HCT116 (cell line): ENCODE measurements at regions not wholly inside any gene's neighbourhood (a gene's known extent, or its start where the extent isn't known, plus 50 kb on each side); places are given as distances from the start of the nearest gene placed in this dataset.

Source experiments
- ATAC-seq: fragments of 200-7000 bp; cut with Tn5 transposase; 2 replicates; pipeline ENCODE4 v1.9.1; 2020; ENCODE audit warnings: mild to moderate bottlenecking, moderate library complexity
- BruUV-seq: library from RNA; stranded (reverse); fragments of 400-500 nt; replicated peaks from 2 replicates; lab custom pipeline; 2021; lab: Mats Ljungman, UMichigan
- CTCF ChIA-PET: fragments of 300-600 bp; sonication (Branson Sonifier 250); formaldehyde crosslinking; loops from one replicate; lab custom pipeline; 2021; ENCODE audit warnings: antibody characterized with exemption; lab: Charles Lee
- POLR2A ChIA-PET: fragments of 300-600, 350-600 bp; sonication (Branson Sonifier 250); formaldehyde crosslinking; loops from one replicate; lab custom pipeline; 2021; ENCODE audit warnings: antibody characterized with exemption; lab: Charles Lee
- RAD21 ChIA-PET, 2 experiments: fragments of 300-600 bp; sonication (Branson Sonifier 250); formaldehyde crosslinking; loops; one replicate each; lab custom pipeline; 2023; ENCODE audit warnings: low total read pairs in 2 of 2; ENCODE audit not compliant: uncharacterized antibody in 2 of 2, unreplicated experiment in 2 of 2, low non-redundant PET in 1 of 2; lab: Charles Lee
- DNase-seq: peaks from one replicate; pipeline ENCODE4 v3.0.0-alpha.2; 2010; ENCODE audit warnings: low read depth, low spot score
- H2AFZ ChIP-seq: fragments of 200-600 bp; shearing (Covaris generic), sonication (generic); 2 replicates; pipeline ENCODE4 v1.6.1; 2017; ENCODE audit warnings: low read depth, mixed run types, mixed read lengths, antibody characterized with exemption, low read length; ENCODE audit not compliant: poor library complexity, severe bottlenecking
- H3K27ac ChIP-seq: 2 replicates; pipeline ENCODE4 v1.5.1; 2012; ENCODE audit warnings: low read depth, low read length
- H3K27me3 ChIP-seq: fragments of 200-600 bp; sonication (generic); 2 replicates; pipeline ENCODE4 v1.6.1; 2016; ENCODE audit warnings: mixed run types, low read length, mixed read lengths; ENCODE audit not compliant: insufficient read depth
- H3K36me3 ChIP-seq, 2 experiments: fragments of 200-500 bp in 1 of 2; fragments of 200-600 bp in 1 of 2; sonication (Bioruptor generic) in 1 of 2; sonication (generic) in 1 of 2; 2 replicates each; pipeline versions ENCODE4 v1.5.1 to v1.6.1; 2014 to 2016; ENCODE audit warnings: low read length in 2 of 2, inconsistent platforms in 1 of 2, mixed read lengths in 1 of 2, mixed run types in 1 of 2; ENCODE audit not compliant: insufficient read depth in 2 of 2, control insufficient read depth in 1 of 2
- H3K4me1 ChIP-seq, 2 experiments: fragments of 200-600 bp in 1 of 2; sonication (generic) in 1 of 2; 2 replicates each; pipeline versions ENCODE4 v1.5.1 to v1.6.1; 2012 to 2017; ENCODE audit warnings: low read length in 2 of 2, inconsistent platforms in 1 of 2, mild to moderate bottlenecking in 1 of 2, mixed read lengths in 1 of 2, mixed run types in 1 of 2, moderate library complexity in 1 of 2; ENCODE audit not compliant: insufficient read depth in 2 of 2, control insufficient read depth in 1 of 2
- H3K4me2 ChIP-seq: fragments of 200-600 bp; sonication (generic); 2 replicates; pipeline ENCODE4 v1.6.1; 2017; ENCODE audit warnings: mixed run types, low read length, mixed read lengths
- H3K4me3 ChIP-seq, 2 experiments: fragments of 200-600 bp in 1 of 2; sonication (generic) in 1 of 2; replicated peaks in 1 of 2; 2 replicates each; pipeline ENCODE4 v1.5.1; 2011 to 2016; ENCODE audit warnings: low read length in 2 of 2, control low read depth in 1 of 2, low read depth in 1 of 2, mild to moderate bottlenecking in 1 of 2, mixed read lengths in 1 of 2, mixed run types in 1 of 2
- H3K79me2 ChIP-seq: fragments of 200-600 bp; sonication (generic); 2 replicates; pipeline ENCODE4 v1.6.1; 2017; ENCODE audit warnings: mild to moderate bottlenecking, mixed run types, low read length, moderate library complexity, mixed read lengths; ENCODE audit not compliant: insufficient read depth
- H3K9ac ChIP-seq: fragments of 200-600 bp; sonication (generic); 2 replicates; pipeline ENCODE4 v1.6.1; 2016; ENCODE audit warnings: low read length, mixed read lengths
- H3K9me2 ChIP-seq: fragments of 200-600 bp; sonication (generic), shearing (Covaris generic); 2 replicates; pipeline ENCODE4 v1.6.1; 2017; ENCODE audit warnings: mixed run types, mild to moderate bottlenecking, moderate library complexity; ENCODE audit not compliant: insufficient read depth
- H3K9me3 ChIP-seq, 2 experiments: fragments of 200-500 bp in 1 of 2; fragments of 200-600 bp in 1 of 2; sonication (Bioruptor generic) in 1 of 2; sonication (generic) in 1 of 2; 2 replicates each; pipeline ENCODE4 v1.6.1; 2014 to 2017; ENCODE audit warnings: low read length in 2 of 2, mixed read lengths in 2 of 2, inconsistent platforms in 1 of 2, low read depth in 1 of 2, mild to moderate bottlenecking in 1 of 2, mixed run types in 1 of 2, moderate library complexity in 1 of 2; ENCODE audit not compliant: control insufficient read depth in 1 of 2, insufficient read depth in 1 of 2
- H4K20me1 ChIP-seq: fragments of 200-600 bp; sonication (generic), shearing (Covaris generic); 2 replicates; pipeline ENCODE4 v1.6.1; 2017; ENCODE audit warnings: mixed run types, mild to moderate bottlenecking, moderate library complexity; ENCODE audit not compliant: insufficient read depth
- CBX3 ChIP-seq: IDR thresholded peaks from 2 replicates; pipeline ENCODE4 v1.6.1; 2012; ENCODE audit warnings: low read depth
- CEBPB ChIP-seq: IDR thresholded peaks from 2 replicates; pipeline ENCODE4 v1.6.1; 2012; ENCODE audit warnings: low read depth
- EGR1 ChIP-seq: IDR thresholded peaks from 2 replicates; pipeline ENCODE4 v1.6.1; 2012; ENCODE audit warnings: low read depth
- ELF1 ChIP-seq: IDR thresholded peaks from 2 replicates; pipeline ENCODE4 v1.6.1; 2012; ENCODE audit warnings: low read depth, borderline replicate concordance
- EZH2 ChIP-seq: fragments of 200-600 bp; sonication (generic); IDR thresholded peaks from 2 replicates; pipeline ENCODE4 v1.6.1; 2017; ENCODE audit warnings: antibody characterized with exemption, mixed run types
- EZH2phosphoT487 ChIP-seq: fragments of 200-600 bp; IDR thresholded peaks from 2 replicates; pipeline ENCODE4 v1.6.1; 2018; ENCODE audit warnings: antibody characterized with exemption, borderline replicate concordance
- JUND ChIP-seq: IDR thresholded peaks from 2 replicates; pipeline ENCODE4 v1.6.1; 2012
- REST ChIP-seq: IDR thresholded peaks from 2 replicates; pipeline ENCODE4 v1.6.1; 2012; ENCODE audit warnings: low read depth
- SRF ChIP-seq: IDR thresholded peaks from 2 replicates; pipeline ENCODE4 v1.6.1; 2012; ENCODE audit warnings: low read depth
- TCF7L2 ChIP-seq: IDR thresholded peaks from 2 replicates; pipeline ENCODE4 v1.7.0; 2011; ENCODE audit warnings: borderline replicate concordance, inconsistent platforms; ENCODE audit not compliant: insufficient read depth, insufficient read length; ENCODE audit errors: extremely low read depth
- YY1 ChIP-seq: IDR thresholded peaks from 2 replicates; pipeline ENCODE4 v1.6.1; 2011; ENCODE audit warnings: low read length, low read depth, moderate library complexity, mild to moderate bottlenecking; ENCODE audit not compliant: insufficient replicate concordance; ENCODE audit errors: extremely low read depth
- ZFX ChIP-seq: fragments of 450-650 bp; IDR thresholded peaks from 2 replicates; pipeline ENCODE4 v1.6.1; 2017
- intact Hi-C: fragments of 100-400 bp; cut with micrococcal nuclease; formaldehyde crosslinking; loops from 2 replicates; pipeline ENCODE4 v1.10.0; 2022
- TF ChIP-seq, protein P1 (sequence below): IDR thresholded peaks from 2 replicates; pipeline ENCODE4 v1.6.1; 2012
- TF ChIP-seq, protein P2 (sequence below): IDR thresholded peaks from 2 replicates; pipeline ENCODE4 v1.6.1; 2011; ENCODE audit warnings: mild to moderate bottlenecking, low read length, moderate library complexity; ENCODE audit not compliant: insufficient replicate concordance; ENCODE audit errors: extremely low read depth
- TF ChIP-seq, protein P3 (sequence below): IDR thresholded peaks from 2 replicates; pipeline ENCODE4 v1.6.1; 2012

DNA sequence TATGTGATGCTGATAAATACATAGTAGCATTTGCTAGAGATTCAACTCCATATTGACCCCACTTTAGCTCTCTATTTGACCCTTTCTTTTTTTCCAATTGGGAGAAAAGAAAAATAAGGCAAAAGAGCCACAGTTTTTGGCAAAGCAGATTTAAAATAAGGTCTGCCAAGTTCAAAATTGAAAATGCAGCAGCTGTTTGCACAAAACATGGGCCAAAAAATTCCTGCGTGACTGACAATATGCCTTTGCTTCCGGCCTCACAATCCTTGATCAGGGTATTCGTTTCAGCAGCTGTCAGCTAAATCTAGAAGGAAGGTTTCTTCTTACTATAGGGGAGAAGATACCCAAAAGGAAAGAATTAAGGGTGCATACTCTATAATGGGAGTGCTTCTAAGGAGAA lies 563.5 kb upstream of the CCDC54 start:
- H2AFZ ChIP-seq, result no peak overlapping the region

More for the DNA sequence above, 563.5 kb upstream of the CCDC54 start:
- Histone ChIP-seq H3K36me3 (no peaks in the 10 kb centered on the region), H3K27ac (no peak overlapping the region), H4K20me1 (no peaks in the 10 kb centered on the region), H3K4me2 (no peak overlapping the region), H3K79me2 (no peaks in the 10 kb centered on the region), H3K9me2 (no peaks in the 10 kb centered on the region), H3K4me1 (no peaks in the 10 kb centered on the region), H3K9me3 (no peaks in the 10 kb centered on the region), H3K27me3 (no peaks in the 10 kb centered on the region), H3K9ac (no peak overlapping the region), H3K4me3 (no peak overlapping the region)
- ChIA-PET RAD21 (no interaction called here), POLR2A (no interaction called here), CTCF (no interaction called here)
- ATAC-seq (no peak), DNase-seq (no peak)
- intact Hi-C loops, result no loop called here
- no peak for TF ChIP-seq ZFX
- TF ChIP-seq CEBPB, result no peak
- TF ChIP-seq EZH2phosphoT487, result no peak
- no peak for TF ChIP-seq JUND
- TF ChIP-seq, protein P1, sequence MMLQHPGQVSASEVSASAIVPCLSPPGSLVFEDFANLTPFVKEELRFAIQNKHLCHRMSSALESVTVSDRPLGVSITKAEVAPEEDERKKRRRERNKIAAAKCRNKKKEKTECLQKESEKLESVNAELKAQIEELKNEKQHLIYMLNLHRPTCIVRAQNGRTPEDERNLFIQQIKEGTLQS, result no peak
- no peak for TF ChIP-seq ELF1
- no peak for TF ChIP-seq TCF7L2
- no peak for TF ChIP-seq EZH2
- TF ChIP-seq SRF, result no peak
- no peak for TF ChIP-seq REST
- TF ChIP-seq, protein P2, sequence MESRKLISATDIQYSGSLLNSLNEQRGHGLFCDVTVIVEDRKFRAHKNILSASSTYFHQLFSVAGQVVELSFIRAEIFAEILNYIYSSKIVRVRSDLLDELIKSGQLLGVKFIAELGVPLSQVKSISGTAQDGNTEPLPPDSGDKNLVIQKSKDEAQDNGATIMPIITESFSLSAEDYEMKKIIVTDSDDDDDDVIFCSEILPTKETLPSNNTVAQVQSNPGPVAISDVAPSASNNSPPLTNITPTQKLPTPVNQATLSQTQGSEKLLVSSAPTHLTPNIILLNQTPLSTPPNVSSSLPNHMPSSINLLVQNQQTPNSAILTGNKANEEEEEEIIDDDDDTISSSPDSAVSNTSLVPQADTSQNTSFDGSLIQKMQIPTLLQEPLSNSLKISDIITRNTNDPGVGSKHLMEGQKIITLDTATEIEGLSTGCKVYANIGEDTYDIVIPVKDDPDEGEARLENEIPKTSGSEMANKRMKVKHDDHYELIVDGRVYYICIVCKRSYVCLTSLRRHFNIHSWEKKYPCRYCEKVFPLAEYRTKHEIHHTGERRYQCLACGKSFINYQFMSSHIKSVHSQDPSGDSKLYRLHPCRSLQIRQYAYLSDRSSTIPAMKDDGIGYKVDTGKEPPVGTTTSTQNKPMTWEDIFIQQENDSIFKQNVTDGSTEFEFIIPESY, result no peak
- no peak for TF ChIP-seq CBX3
- no peak for TF ChIP-seq YY1
- TF ChIP-seq, protein P3, sequence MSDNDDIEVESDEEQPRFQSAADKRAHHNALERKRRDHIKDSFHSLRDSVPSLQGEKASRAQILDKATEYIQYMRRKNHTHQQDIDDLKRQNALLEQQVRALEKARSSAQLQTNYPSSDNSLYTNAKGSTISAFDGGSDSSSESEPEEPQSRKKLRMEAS, result no peak
- TF ChIP-seq EGR1, result no peak
- no TSS peak for BruUV-seq
